Transverse colon (tissue), 4 donors: ENCODE measurements at regions not wholly inside any gene's neighbourhood (a gene's known extent, or its start where the extent isn't known, plus 50 kb on each side); places are given as distances from the start of the nearest gene placed in this dataset.

Experiments used
- CTCF ChIP-seq, 5 experiments: fragments of 200-600 bp in 3 of 5; fragments of 450-650 bp in 2 of 5; sonication (generic) in 3 of 5; IDR thresholded peaks; 1 replicate in 2 of 5; 2 replicates in 3 of 5; pipeline ENCODE4 v1.5.1; 2016 to 2017; ENCODE audit warnings: antibody characterized with exemption in 5 of 5, inconsistent platforms in 3 of 5, mild to moderate bottlenecking in 2 of 5, moderate library complexity in 1 of 5
- POLR2A ChIP-seq: fragments of 450-650 bp; IDR thresholded peaks from one replicate; pipeline ENCODE4 v1.6.1; 2016; ENCODE audit warnings: antibody characterized with exemption, mild to moderate bottlenecking, moderate library complexity
- POLR2AphosphoS5 ChIP-seq, 3 donors: sonication (generic); formaldehyde crosslinking; IDR thresholded peaks; one replicate each; pipeline ENCODE4 v1.6.1; 2016; ENCODE audit warnings: antibody characterized with exemption in 3 of 3

GRCh38 chr1:201591348-201591747 is 52.4 kb downstream of the NAV1 start:
- TF ChIP-seq POLR2AphosphoS5 (IDR thresholded peaks at IDR 0.05) = no peak
- TF ChIP-seq POLR2A = no peak
- no peak for TF ChIP-seq CTCF (IDR thresholded peaks at IDR 0.05)
